SH-SY5Y (cell line): ENCODE measurements at regions not wholly inside any gene's neighbourhood (a gene's known extent, or its start where the extent isn't known, plus 50 kb on each side); places are given as distances from the start of the nearest gene placed in this dataset.

Experiments used
- GATA2 ChIP-seq: IDR thresholded peaks from 2 replicates; pipeline ENCODE4 v1.6.1; 2011; ENCODE audit warnings: mild to moderate bottlenecking, low read depth, low read length
- GATA3 ChIP-seq: IDR thresholded peaks from 2 replicates; pipeline ENCODE4 v1.6.1; 2011; ENCODE audit warnings: low read depth, mild to moderate bottlenecking, low read length, moderate library complexity

- TF ChIP-seq GATA3 (no peak), GATA2 (no peak)
Observed at GRCh38 chr4:128359422-128359821, 71.8 kb upstream of the PGRMC2 start.
